HG03196 (cell line): ENCODE measurements at regions not wholly inside any gene's neighbourhood (a gene's known extent, or its start where the extent isn't known, plus 50 kb on each side); places are given as distances from the start of the nearest gene placed in this dataset.

Source experiments
- ATAC-seq: cut with Tn5 transposase; IDR thresholded peaks from one replicate; pipeline ENCODE4 v1.9.1; 2021; ENCODE audit not compliant: unreplicated experiment

DNA sequence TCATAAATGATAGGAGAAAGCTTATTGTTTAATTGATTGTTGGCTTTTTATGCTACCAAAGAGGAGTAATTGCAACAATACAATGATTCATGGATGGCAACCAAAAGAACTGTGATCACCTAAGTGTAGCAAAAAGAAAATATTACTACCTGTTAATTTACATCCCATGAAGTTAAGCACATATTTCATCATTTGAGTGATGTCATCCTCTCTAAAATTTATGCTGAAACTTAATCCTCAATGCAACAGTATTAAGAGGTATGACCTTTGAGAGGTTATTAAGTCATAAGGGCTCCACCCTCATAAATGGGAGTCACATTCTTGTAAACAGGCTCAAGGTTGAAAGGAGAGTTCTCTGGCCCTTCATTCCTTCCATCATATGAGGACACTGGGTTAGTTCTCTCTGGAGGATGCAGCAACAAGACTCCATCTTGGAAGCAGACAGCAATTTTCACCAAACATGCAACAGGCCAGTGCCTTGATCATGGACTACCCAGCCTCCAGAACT lies 190.6 kb upstream of the GRIK2 start:
- no peak for ATAC-seq

DNA sequence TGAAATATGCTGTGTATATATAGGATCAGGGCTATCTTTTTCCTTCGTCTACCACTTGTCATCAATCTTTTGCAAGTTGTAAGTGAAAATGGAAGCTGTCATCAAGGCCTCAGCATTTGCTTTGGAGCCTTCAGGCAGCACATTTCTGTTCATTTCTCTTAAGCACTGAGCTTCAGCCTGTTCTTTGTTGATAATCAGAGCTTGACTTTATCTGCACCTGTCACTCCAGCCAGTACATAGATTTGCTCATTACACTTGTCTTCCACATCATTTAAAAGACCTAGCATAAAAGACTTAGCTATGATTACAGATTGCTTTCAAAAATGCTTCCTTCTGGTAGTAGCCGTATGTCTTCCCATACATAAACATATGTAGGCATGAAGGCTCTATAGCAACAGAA lies 189.8 kb upstream of the GRIK2 start:
- ATAC-seq = no peak

DNA sequence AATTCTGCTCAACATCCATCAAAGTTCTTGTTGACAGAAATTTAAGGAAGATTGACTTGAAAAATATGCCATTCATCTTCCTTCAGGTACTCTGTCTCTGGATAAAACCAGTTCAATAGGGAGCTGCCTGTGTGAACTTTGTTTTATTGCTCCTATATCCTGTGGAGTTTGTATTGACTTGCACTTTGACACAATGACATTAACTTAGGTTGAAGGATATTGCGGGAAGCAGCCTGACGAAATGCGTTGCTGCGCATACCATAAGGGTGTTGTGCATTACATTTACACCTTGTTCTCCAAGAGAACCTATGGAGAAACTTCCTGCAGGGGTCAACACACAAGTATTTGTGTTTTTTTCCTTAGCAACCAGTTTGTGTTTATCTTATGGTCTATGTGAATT lies 185.4 kb upstream of the GRIK2 start:
- ATAC-seq = no peak

DNA sequence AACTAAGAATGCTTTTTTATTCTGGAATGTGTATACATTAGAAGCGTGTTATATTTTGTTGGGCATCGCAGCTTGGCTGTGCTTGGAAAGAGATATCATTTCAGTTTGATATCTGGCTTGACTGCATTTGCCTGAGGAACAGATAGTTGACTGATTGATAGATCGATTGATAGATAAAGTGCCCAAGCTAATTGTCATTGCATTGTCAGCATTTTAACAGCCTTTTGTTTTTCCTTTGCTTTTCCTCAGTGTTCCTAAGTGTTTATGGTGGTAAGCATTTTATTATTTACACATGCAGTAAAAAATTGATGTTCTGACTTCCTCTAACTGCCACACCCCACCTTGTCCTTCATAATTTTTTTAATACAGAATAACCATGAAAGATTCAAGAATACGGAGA lies 180.9 kb upstream of the GRIK2 start:
- ATAC-seq = no peak

DNA sequence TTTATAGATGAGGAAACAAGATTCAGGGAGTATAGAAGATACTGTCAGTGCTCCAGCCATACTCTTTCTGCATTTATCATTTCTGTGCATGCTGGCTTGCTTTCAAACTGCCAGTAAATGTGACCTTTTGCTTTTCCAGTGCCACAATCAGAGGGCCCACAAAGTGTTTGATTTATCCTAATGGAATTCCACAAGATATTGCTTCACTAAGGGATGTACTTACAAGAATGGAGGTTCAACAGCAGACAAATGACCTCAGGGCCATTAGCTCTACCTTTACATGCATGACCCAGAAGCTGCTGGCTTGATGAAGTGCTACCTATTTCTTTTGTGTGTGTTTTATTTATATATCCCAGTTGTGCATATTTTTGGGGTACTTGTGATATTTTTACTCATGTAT lies 171.5 kb upstream of the GRIK2 start:
- ATAC-seq = no peak

DNA sequence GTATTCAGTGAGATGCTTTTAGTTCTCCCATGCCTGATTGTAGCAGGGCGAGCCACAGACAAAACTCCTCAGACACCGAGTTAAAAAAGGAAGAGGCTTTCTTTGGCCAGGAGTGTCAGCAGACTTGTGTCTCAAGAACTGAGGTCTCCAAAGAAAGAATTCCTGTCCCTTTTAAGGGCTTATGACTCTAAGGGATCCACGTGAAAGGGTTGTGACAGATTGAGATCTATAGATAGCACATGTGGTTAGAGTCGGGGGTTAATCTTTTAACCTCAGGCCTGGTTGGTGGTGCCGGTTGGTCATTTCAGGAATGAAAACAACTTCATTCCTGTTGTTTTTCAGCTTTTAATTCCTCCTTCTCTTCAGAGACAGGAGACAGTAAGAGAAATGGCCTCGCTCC lies 168.8 kb upstream of the GRIK2 start:
- no peak for ATAC-seq

DNA sequence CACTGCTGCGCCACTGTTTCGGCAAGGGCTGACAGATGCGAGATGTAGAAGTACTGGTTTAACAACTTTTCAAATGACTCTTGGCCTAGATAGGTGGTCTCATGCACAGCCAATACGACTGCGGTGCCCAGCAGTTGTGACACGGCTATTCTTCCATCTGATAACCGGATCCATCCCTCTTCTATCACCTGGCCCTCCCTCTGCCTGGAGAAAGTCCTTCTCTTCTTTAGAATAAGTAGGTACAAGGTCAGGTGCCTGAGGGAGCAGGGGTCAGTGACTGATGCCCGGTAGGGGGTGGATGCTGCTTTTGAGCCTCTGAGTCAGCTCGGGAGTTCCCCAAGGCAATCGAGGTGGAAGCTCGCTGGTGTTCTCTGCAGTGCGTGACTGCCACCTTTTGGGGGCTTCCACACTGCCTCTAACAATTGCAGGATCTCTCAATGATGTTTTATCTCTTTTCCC lies 166.8 kb upstream of the GRIK2 start:
- no peak for ATAC-seq

DNA sequence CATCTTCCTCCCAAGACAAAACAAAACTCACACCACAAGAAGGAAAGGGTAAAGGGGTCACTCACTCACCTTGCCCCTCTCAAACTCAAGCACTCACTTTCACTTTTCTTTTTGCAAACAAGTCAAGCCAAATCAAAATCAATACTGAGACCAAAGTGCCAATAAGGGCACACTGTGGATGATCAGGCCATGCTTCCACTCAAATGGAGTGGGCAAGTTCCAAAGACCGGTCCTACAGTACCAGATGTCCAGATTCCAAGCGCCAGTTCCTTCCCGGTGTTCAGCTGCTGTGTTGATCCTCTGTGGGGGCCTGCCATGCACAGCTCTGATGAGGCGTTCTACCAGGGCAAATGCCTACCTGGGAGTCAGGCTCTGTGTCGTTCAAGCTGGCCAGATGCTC lies 162.6 kb upstream of the GRIK2 start:
- ATAC-seq = no peak

DNA sequence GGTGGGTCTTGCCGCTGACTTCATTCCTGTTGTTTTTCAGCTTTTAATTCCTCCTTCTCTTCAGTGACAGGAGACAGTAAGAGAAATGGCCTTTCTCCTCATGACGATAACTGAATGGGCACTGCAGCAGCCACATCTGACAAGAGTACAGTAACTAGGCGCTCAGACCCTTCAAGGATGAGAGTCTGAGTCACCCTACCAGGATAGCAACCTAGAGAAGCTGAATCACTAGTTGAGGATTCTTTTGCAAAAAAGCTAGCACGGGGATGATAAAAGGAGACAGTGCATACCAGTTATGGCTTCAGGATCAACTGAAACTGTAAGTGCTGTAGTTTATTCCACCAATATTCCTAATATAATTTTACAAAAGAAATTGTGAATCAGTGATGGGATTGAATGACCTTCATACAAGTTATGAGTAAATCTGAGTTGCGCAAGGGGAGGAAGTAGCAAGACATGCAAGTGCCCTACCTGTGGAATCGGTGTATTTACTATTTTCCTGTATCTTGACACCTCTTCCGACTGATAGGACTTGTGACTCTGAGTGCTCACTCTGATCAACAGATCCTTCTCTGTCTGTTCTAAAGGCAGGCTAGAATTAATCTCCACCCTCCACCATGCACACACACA lies 161.8 kb upstream of the GRIK2 start:
- no peak for ATAC-seq

DNA sequence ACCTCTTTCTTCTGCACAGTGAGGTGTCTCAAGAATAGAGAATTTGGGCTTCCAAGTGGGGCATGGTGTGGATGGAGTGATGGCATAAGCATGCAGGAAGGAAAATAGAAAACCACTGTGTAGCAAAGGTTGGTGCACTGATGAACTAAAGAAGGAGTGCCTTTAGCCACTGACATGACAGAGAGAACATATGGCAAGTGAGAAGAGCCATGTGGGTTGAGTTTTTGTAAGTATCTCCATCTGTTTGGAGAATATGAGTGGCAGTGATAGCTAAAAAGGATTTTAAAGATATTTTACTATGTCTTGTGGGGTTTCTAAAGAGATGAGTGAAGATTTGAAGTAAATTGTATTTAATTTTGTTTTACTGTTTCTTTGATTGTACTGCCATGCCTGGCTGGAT lies 160.5 kb upstream of the GRIK2 start:
- ATAC-seq = no peak

DNA sequence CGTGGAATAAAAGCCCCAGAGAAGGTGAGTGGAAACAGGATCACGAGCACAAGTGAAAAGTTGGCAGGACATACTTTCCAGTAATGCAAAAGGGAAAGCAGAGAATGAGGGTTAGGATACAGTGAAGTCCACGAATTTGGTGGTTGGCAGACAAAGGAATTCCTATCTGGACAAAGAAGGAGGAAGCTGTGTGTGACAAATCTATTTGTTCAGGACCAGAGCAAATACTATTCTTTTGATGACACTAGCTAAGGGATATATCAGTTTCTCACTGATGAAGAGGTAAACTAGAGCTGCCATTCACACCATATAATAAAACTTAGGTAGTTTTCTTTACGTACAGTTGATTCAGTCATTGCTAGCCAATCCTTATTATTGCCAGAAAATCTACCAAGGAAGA lies 156.8 kb upstream of the GRIK2 start:
- no peak for ATAC-seq

DNA sequence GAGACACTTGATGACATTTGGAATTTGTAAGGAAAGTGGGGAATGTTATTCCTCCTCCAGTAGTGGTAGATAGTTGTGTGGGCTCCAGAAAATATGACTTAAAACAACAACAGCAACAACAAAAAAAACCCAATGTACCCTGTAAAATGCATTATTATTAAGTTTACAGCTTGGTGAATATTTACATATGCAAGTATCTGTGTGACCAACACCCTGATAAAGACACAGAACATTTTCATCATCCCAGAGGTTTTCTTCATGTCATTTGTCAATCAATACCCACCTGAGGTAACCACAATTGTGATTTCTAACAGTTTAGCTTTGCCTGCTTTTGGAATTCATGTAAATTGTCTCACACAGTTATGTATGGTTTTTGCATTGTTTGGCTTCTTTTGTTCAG lies 152.1 kb upstream of the GRIK2 start:
- no peak for ATAC-seq

DNA sequence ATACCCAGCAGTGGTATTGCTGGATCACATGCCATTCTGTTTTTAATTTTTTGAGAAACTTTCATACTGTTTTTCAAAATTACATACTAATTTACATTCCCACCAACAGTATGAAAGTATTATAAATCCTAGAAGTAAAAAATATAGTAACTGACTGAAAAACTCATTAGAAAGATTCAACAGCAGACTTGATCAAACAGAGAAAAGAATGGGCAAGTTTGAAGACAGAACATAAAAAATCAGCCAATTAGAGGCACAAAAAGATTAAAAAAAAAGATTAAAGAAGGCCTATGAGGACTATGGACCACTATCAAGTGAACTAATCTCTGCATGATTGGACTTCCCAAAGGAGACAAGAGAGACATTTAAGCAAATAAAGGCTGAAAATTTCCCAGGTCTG lies 144.0 kb upstream of the GRIK2 start:
- ATAC-seq = no peak

DNA sequence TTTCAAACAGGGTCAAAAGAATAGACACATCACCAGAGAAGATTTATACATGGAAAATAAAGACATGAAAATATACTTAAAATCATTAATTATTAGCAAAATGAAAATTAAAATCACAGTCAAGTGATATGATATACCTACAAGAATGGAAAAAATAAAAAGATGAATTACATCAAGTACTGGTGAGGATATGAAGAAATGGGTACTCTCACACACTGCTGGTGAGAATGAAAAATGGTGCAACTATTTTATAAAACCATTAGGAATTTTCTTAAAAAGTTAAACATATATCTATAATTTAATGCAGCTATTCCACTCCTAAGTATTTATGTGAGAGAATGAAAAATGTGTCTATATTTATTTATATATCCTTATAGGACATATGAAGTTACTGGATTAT lies 136.3 kb upstream of the GRIK2 start:
- no peak for ATAC-seq

DNA sequence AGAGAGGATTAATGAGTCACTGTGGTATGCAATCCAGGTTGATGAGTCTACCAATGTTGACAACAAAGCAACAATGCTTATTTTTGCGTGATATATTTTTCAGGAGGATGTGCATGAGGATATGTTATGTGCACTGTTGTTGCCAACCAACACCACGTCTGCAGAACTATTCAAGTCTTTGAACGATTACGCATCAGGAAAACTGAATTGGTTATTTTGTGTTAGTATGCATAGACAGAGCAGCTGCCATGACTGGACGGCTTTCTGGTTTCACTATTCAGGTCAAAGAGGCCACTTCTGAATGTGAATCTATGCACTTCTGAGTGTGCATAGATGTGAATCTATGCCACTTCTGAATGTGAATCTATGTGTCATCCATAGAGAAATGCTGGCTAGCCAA lies 134.0 kb upstream of the GRIK2 start:
- no peak for ATAC-seq

DNA sequence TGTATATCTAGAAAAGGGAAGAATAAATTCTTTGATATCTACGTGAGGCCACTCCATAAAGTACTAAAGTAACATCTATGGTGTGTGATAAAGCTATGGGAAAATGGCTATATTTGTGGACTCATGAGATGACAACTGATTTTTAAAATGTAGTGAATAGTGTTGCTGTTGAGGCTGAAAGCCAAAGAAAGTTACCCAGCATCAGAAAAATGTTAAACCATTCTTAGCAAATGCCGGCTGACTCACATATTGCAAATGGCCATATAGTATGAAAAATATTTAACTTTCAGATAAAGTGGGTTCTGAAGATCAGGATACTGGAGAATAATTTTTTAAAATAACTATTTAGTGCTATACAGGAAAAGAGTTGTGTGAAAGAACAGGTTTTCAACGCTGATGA lies 129.9 kb upstream of the GRIK2 start:
- no peak for ATAC-seq

DNA sequence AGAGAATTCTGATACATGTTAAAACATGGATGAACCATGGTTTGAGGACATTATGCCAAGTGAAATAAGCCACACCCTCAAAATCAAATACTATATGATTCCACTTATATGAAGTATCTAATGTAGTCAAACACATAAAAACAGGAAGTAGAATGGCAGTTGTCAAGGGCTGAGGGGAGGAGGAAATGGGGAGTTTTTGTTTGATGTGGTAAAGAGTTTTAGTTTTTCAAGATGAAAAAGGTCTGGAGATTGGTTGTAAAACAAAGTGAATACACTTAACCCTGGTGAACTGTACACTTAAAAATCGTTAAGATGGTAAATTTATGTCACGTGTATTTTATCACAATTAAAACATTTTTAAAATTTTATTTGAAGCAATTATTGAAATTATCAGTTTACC lies 127.4 kb upstream of the GRIK2 start:
- ATAC-seq = no peak

DNA sequence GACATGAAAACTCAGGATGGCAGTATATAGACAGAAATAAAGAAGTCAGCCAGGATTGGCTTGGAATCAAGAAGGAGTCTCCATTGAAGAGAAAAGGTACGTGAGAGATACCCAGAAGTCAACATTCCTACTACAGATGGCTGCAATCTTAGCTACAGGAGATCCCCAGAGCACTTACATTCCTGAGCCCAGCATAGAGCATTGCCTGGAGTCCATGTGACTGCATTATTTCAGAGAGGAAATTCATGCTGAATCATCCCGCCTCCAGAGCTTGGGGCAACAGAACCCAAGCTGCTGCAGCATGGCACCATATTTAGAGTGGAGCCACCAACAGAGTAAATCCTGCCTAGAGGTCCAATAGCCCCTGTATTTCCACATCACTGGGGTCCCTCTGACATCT lies 125.0 kb upstream of the GRIK2 start:
- no peak for ATAC-seq

DNA sequence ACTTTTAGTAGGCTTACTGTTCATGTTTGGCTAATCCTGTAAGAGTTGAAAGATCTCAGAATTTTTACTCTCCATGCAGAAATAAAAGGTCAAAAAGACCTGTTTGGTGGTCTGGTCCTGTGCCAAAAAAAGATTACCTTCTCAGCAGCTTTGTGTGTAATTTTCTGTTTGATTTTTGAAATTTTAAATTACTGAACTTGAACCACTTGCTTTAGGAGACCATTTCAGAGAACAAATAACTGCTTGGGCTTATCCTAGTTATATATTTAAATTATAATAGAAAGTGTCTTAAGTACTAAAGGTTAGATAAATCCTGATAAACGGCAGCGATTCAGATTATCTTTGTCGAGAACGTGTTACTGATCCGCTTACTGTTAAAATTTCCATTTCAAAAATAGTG lies 118.3 kb upstream of the GRIK2 start:
- no peak for ATAC-seq

DNA sequence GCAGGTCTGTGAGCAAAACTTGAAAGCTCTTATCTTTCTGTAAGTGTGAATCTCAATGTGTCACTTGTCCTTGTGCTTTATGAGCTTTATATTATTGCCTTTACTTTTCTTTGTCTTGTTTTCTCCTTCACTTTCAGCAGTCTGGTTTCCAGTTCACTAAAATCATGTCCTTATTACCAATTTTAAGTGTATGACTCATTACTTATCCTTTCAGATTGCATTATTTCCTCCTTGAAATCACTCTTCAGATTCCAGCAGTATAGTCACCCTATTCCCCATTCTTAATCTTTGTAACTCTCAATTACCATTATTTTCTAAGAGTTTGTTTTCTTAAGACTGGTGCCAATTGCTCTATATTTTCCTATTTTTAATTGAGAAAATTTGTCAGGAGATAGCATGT lies 117.4 kb upstream of the GRIK2 start:
- no peak for ATAC-seq

DNA sequence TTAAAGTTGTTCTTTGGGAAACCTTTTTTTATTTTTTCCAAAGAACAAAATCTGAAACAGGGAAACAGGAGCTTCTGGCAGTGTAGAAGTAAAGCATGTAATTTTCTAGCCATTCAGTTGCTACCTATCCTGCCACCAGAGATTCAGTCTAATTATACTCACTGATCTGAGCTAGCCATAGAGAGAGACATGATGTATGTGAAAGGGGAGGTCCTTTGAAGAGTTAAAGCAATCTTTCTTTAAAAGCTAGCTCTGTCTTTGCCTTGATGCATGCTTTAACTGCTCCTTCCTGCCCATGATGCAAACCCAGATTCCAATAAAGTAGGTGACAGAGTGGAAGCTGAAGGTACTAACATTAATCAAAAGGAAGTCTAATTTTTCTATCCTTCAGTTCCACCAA lies 114.1 kb upstream of the GRIK2 start:
- no peak for ATAC-seq

DNA sequence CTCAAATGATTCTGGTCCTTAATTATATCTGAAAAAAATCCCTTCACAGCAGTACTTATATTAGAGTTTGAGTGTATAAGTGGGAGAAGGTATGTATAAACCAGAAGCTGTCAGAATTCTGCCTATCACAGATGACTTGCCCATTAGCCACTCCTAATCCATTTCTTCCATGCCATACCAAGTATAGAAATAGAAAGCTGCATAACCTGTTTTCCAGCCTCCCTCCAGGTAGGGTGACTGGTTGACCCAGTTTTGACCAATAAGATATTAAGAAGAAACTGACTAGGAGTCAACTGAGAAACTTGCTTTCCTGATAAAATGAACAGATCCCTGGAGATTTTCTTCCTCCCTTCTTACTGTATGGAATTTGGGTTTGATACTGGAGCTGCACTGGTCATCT lies 112.2 kb upstream of the GRIK2 start:
- no peak for ATAC-seq

DNA sequence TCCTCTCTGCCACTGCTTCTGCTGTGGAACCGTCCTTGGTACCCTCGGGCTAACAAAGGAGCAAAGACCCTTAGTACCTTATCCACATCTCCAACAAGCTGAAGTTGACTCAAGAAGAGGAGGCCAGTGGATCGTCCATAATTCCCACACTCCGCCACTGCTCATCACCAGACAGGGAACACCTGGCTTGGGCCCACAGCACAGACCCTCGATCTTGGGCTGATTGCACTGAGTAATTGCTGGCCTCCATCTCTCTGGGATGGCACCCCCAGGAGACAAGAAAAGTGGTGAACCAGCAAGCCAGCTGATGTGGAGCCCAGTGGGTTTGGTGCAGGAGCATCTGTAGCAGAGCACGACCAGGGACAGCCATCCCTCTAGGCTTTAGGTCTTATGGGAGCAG lies 109.4 kb upstream of the GRIK2 start:
- ATAC-seq = no peak

DNA sequence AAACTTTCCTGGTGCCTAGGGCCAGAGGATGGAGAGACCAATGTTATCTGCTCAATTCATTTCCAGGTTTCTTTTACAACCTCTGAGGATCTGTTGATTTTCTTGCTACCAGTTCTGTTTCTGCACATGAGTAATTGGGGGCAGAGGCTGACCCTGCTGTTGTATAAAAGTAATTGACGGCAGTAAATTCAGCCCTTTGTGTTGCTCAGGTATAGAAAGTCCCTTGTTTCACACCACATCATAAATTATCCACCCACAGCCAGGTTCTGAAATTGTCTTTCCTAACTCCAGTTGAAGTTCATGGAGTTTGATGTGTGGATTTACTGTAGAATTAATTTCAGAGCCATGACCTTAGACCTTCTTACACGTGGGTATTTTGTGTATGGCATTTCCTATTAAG lies 107.4 kb upstream of the GRIK2 start:
- ATAC-seq = no peak
